HAP-1 (cell line): ENCODE measurements at regions not wholly inside any gene's neighbourhood (a gene's known extent, or its start where the extent isn't known, plus 50 kb on each side); places are given as distances from the start of the nearest gene placed in this dataset.
A peak's percentile ranks its signal among the peaks of the same experiment; 100 is the strongest.

ENCODE experiments used
- DNase-seq, 2 experiments: peaks; one replicate each; pipeline ENCODE4 v3.0.0-alpha.2; 2016 to 2020; ENCODE audit warnings: low spot score in 2 of 2
- H3K27me3 ChIP-seq: fragments of 250-450 bp; sonication (Bioruptor Pico); 2 replicates; pipeline ENCODE4 v1.5.1; 2020; ENCODE audit warnings: low read depth, mild to moderate bottlenecking, moderate library complexity
- H3K36me3 ChIP-seq: fragments of 250-450 bp; sonication (Bioruptor Pico); replicated peaks from 2 replicates; pipeline ENCODE4 v1.5.1; 2020; ENCODE audit warnings: mild to moderate bottlenecking
- H3K4me1 ChIP-seq: fragments of 250-450 bp; sonication (Bioruptor Pico); 2 replicates; pipeline ENCODE4 v1.5.1; 2020; ENCODE audit warnings: mild to moderate bottlenecking
- H3K4me3 ChIP-seq: fragments of 250-450 bp; sonication (Bioruptor Pico); 2 replicates; pipeline ENCODE4 v1.5.1; 2020; ENCODE audit warnings: mild to moderate bottlenecking, moderate library complexity
- H3K9me3 ChIP-seq: fragments of 250-450 bp; sonication (Bioruptor Pico); 2 replicates; pipeline ENCODE4 v1.5.1; 2020; ENCODE audit warnings: mild to moderate bottlenecking, moderate library complexity
- in situ Hi-C: fragments of 300-500 bp; cut with MboI; formaldehyde crosslinking; loops from 3 replicates; pipeline ENCODE4 v1.14.3; 2020; ENCODE audit warnings: low sequenced_read_pairs, inconsistent platforms, mixed read lengths

GRCh38 chr12:29072631-29073030, 76.4 kb upstream of the FAR2 start:
- no peaks in the 10 kb centered on the region for H3K36me3 ChIP-seq
- in situ Hi-C loops: no loop called here

GRCh38 chr12:29073631-29074239, 75.3 kb upstream of the FAR2 start:
- in situ Hi-C loops: no loop called here
- no peaks in the 10 kb centered on the region for H3K36me3 ChIP-seq
- H3K4me3 ChIP-seq: no peak overlapping the region
- H3K9me3 ChIP-seq: no peaks in the 10 kb centered on the region
- no peaks in the 10 kb centered on the region for H3K27me3 ChIP-seq
- DNase-seq: peak; percentile 40 to 67
- H3K4me1 ChIP-seq: peaks cover 25% of the 10 kb centered on the region

More at GRCh38 chr12:29072631-29073030, 76.4 kb upstream of the FAR2 start:
- no peak for DNase-seq
- Histone ChIP-seq H3K27me3 (no peaks in the 10 kb centered on the region), H3K4me3 (no peak overlapping the region), H3K4me1 (peaks cover 25% of the 10 kb centered on the region), H3K9me3 (no peaks in the 10 kb centered on the region)

- no peaks in the 10 kb centered on the region for H3K9me3 ChIP-seq
- no peak for DNase-seq
- H3K36me3 ChIP-seq: no peaks in the 10 kb centered on the region
- no peak overlapping the region for H3K4me3 ChIP-seq
- H3K4me1 ChIP-seq: no peaks in the 10 kb centered on the region
- no peaks in the 10 kb centered on the region for H3K27me3 ChIP-seq
- in situ Hi-C loops: no loop called here
Measured at GRCh38 chr12:29081101-29081500, 68.0 kb upstream of the FAR2 start.

- in situ Hi-C loops: no loop called here
- Histone ChIP-seq H3K27me3 (no peaks in the 10 kb centered on the region), H3K4me1 (no peaks in the 10 kb centered on the region), H3K9me3 (no peaks in the 10 kb centered on the region), H3K36me3 (no peaks in the 10 kb centered on the region), H3K4me3 (no peak overlapping the region)
- no peak for DNase-seq
Measured at GRCh38 chr12:29082522-29082921, 66.6 kb upstream of the FAR2 start.

GRCh38 chr12:29086325-29087271, 62.5 kb upstream of the FAR2 start:
- no peaks in the 10 kb centered on the region for H3K9me3 ChIP-seq
- no peaks in the 10 kb centered on the region for H3K4me1 ChIP-seq
- in situ Hi-C loops: no loop called here
- no peaks in the 10 kb centered on the region for H3K36me3 ChIP-seq
- DNase-seq: no peak
- no peak overlapping the region for H3K4me3 ChIP-seq
- H3K27me3 ChIP-seq: no peaks in the 10 kb centered on the region

- Histone ChIP-seq H3K27me3 (no peaks in the 10 kb centered on the region), H3K4me1 (no peaks in the 10 kb centered on the region), H3K36me3 (no peaks in the 10 kb centered on the region), H3K9me3 (no peaks in the 10 kb centered on the region), H3K4me3 (no peak overlapping the region)
- in situ Hi-C loops: no loop called here
- peak in 1 of 2 experiments; percentile 32 for DNase-seq
Measured at GRCh38 chr12:29088611-29089219, 60.4 kb upstream of the FAR2 start.
